ENCODE measurements at regions not wholly inside any gene's neighbourhood (a gene's known extent, or its start where the extent isn't known, plus 50 kb on each side); places are given as distances from the start of the nearest gene placed in this dataset.
"Not testable (repeated sequence)": the region's sequence is repeated elsewhere in the genome, so short reads cannot be mapped to it uniquely, and the experiment has no call there.

- peaks cover 31% of the 10 kb centered on the region for H3K4me1 ChIP-seq (ENCODE audit: insufficient read depth, low read length)
- no peaks in the 10 kb centered on the region for H3K36me3 ChIP-seq (ENCODE audit: insufficient read depth, low read length)
- no peak overlapping the region for H3K27ac ChIP-seq (ENCODE audit: low read depth, low read length)
- H3K27me3 ChIP-seq (ENCODE audit: insufficient read depth, low read length), result no peaks in the 10 kb centered on the region
- no peak overlapping the region for H3K9ac ChIP-seq (ENCODE audit: low read depth, low read length)
- no peaks in the 10 kb centered on the region for H3K9me3 ChIP-seq (ENCODE audit: insufficient read depth, low read depth, low read length)
- 94% methylated on average over 6 of the region's 6 CpGs for WGBS
- no peak overlapping the region for H3K4me3 ChIP-seq (ENCODE audit: low read length)
These were observed 171.6 kb upstream of the C1orf174 start for GRCh38 chr1:4071653-4072052.

GRCh38 chr1:4072481-4073153 lies 172.5 kb upstream of the C1orf174 start:
- no peak overlapping the region for H3K4me3 ChIP-seq (ENCODE audit: low read length)
- H3K9me3 ChIP-seq (ENCODE audit: insufficient read depth, low read depth, low read length), result no peaks in the 10 kb centered on the region
- H3K9ac ChIP-seq (ENCODE audit: low read depth, low read length), result no peak overlapping the region
- no peaks in the 10 kb centered on the region for H3K27me3 ChIP-seq (ENCODE audit: insufficient read depth, low read length)
- peaks cover 31% of the 10 kb centered on the region for H3K4me1 ChIP-seq (ENCODE audit: insufficient read depth, low read length)
- no peaks in the 10 kb centered on the region for H3K36me3 ChIP-seq (ENCODE audit: insufficient read depth, low read length)
- 82% methylated on average over 14 of the region's 14 CpGs for WGBS
- H3K27ac ChIP-seq (ENCODE audit: low read depth, low read length), result no peak overlapping the region

DNA sequence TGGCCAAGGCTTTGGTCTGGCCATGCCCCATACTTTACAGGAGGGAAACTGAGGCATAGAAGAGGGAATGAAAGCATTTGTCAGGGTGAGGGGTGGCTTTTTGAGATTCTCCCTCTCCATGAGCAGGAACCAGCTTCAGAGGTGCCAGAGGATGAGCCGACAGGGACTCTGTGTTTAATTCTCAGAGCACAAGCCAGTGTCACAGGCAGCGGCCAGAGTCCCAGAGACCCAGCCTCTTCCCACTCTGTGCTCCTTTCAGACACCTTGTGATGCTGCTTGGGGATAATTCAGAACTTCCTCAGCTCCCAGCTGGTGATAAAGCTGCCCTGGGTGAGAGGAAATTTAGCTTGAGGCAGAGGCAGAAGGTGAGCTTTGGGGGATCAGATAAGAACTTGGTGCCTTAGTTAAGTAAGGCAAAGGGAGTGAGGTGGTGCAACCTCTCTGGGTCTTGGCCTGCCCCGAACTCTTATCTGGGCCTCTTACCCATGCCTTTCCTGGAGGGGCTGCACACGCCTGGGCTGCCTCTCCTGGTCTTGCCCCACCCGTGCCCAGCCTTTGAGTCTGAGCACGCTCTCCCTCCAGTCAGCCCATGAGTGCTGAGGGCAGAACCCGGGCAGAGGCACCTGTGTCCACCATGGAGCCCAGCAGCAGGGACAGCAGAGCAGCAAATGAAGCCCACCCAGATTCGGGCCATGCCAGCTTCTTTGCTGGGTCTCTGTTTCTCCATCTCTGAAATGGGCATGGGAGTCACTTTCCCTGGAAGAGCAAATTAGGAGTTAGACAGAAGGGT lies 175.6 kb upstream of the C1orf174 start:
- H3K4me3 ChIP-seq (ENCODE audit: low read length), result no peak overlapping the region
- H3K27me3 ChIP-seq (ENCODE audit: insufficient read depth, low read length), result no peaks in the 10 kb centered on the region
- H3K36me3 ChIP-seq (ENCODE audit: insufficient read depth, low read length), result no peaks in the 10 kb centered on the region
- H3K9ac ChIP-seq (ENCODE audit: low read depth, low read length), result no peak overlapping the region
- H3K4me1 ChIP-seq (ENCODE audit: insufficient read depth, low read length), result peaks cover 13% of the 10 kb centered on the region
- no peak overlapping the region for H3K27ac ChIP-seq (ENCODE audit: low read depth, low read length)
- H3K9me3 ChIP-seq (ENCODE audit: insufficient read depth, low read depth, low read length), result no peaks in the 10 kb centered on the region
- WGBS, result 85% methylated on average over 8 of the region's 8 CpGs

DNA sequence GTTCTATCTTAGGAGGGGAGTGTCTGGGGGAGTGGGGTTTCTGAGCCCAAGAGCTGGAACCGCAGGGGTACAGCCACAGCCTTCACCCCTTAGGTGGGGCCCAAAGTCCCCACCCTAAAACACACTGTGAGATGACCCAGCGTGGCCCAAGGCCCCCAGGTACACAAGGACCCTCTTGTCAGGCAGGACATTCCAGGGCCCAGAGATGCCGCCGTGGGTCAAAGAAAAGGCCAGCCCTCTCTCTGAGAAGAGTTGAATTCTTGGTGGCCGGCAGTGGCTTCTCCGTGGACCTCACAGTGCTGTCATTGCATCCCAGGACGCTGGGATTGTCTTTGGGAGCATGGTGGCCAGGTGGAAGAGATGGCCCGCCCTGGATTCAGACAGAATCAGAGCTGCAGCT lies 176.3 kb upstream of the C1orf174 start:
- no peak overlapping the region for H3K27ac ChIP-seq (ENCODE audit: low read depth, low read length)
- no peaks in the 10 kb centered on the region for H3K9me3 ChIP-seq (ENCODE audit: insufficient read depth, low read depth, low read length)
- H3K4me1 ChIP-seq (ENCODE audit: insufficient read depth, low read length), result peaks cover 7% of the 10 kb centered on the region; the same call in 1 of the 2 replicates
- no peaks in the 10 kb centered on the region for H3K27me3 ChIP-seq (ENCODE audit: insufficient read depth, low read length)
- H3K9ac ChIP-seq (ENCODE audit: low read depth, low read length), result no peak overlapping the region
- no peak overlapping the region for H3K4me3 ChIP-seq (ENCODE audit: low read length)
- no peaks in the 10 kb centered on the region for H3K36me3 ChIP-seq (ENCODE audit: insufficient read depth, low read length)
- WGBS, result 88% methylated on average over 8 of the region's 8 CpGs

GRCh38 chr1:4078091-4078962 lies 178.3 kb upstream of the C1orf174 start:
- not testable (repeated sequence) for H3K27me3 ChIP-seq (ENCODE audit: insufficient read depth, low read length)

GRCh38 chr1:4079815-4080214 lies 179.7 kb upstream of the C1orf174 start:
- Histone ChIP-seq H3K36me3 (ENCODE audit: insufficient read depth, low read length) (no peaks in the 10 kb centered on the region), H3K4me3 (ENCODE audit: low read length) (no peak overlapping the region), H3K27me3 (ENCODE audit: insufficient read depth, low read length) (no peaks in the 10 kb centered on the region), H3K9ac (ENCODE audit: low read depth, low read length) (no peak overlapping the region), H3K27ac (ENCODE audit: low read depth, low read length) (no peak overlapping the region), H3K9me3 (ENCODE audit: insufficient read depth, low read depth, low read length) (no peaks in the 10 kb centered on the region), H3K4me1 (ENCODE audit: insufficient read depth, low read length) (no peaks in the 10 kb centered on the region)
- 82% methylated on average over 5 of the region's 5 CpGs for WGBS

More at GRCh38 chr1:4078091-4078962, 178.3 kb upstream of the C1orf174 start:
- not testable (repeated sequence) for H3K36me3 ChIP-seq (ENCODE audit: insufficient read depth, low read length); H3K9ac ChIP-seq (ENCODE audit: low read depth, low read length); H3K9me3 ChIP-seq (ENCODE audit: insufficient read depth, low read depth, low read length); H3K27ac ChIP-seq (ENCODE audit: low read depth, low read length); H3K4me1 ChIP-seq (ENCODE audit: insufficient read depth, low read length); H3K4me3 ChIP-seq (ENCODE audit: low read length)
- WGBS, result 89% methylated on average over 17 of the region's 24 CpGs

DNA sequence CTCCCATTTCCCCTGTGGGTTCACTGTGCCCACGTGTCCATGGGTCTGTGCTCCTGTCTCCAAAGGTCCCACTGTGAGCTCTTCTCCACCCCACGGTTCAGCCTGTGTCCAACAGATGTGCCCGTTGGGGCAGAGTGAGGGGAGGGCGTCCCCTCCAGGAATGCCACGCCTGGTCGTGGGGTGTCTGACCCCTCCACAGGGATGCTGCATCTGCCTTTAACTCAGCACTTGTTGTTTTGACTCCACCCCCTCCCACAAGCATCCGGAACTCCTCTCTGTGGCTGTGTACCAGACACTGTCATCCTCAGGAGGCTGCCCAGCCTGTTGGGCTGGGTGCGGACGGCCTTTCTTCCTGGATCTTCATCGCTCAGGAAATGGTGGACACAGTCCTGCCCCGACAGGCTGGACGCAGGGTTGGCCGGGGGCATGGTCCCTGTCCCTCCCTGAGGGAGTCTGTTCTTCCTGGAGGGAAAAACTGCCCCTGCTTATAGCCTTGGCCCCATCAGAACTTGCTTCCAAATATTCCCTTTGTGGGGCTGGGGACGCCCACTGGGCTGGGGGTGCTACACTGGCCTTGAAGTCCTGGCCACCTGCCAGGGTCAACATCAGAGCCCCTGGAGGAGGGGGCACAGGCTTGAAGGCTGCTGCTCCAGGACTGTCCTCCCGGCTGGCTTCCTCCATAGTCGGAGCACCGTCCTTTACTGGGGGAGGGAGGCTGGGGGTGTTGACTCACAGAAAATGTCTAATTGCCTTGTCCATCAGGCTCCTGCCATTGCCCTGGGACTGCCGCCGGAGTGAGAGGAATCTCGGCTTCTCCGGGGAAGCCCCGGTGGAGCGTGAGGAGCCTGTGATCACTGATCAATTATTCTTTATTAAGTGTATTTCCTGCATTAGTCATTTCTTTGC lies 182.0 kb upstream of the C1orf174 start:
- H3K27me3 ChIP-seq (ENCODE audit: insufficient read depth, low read length), result no peaks in the 10 kb centered on the region
- no peaks in the 10 kb centered on the region for H3K9me3 ChIP-seq (ENCODE audit: insufficient read depth, low read depth, low read length)
- H3K27ac ChIP-seq (ENCODE audit: low read depth, low read length), result no peak overlapping the region
- no peaks in the 10 kb centered on the region for H3K36me3 ChIP-seq (ENCODE audit: insufficient read depth, low read length)
- no peak overlapping the region for H3K9ac ChIP-seq (ENCODE audit: low read depth, low read length)
- no peak overlapping the region for H3K4me3 ChIP-seq (ENCODE audit: low read length)
- H3K4me1 ChIP-seq (ENCODE audit: insufficient read depth, low read length), result no peaks in the 10 kb centered on the region
- WGBS, result 90% methylated on average over 23 of the region's 23 CpGs

- H3K27me3 ChIP-seq (ENCODE audit: insufficient read depth, low read length), result no peaks in the 10 kb centered on the region
These were observed 183.4 kb upstream of the C1orf174 start for GRCh38 chr1:4083231-4084047.

GRCh38 chr1:4084048-4084431 lies 184.0 kb upstream of the C1orf174 start:
- Histone ChIP-seq H3K9ac (ENCODE audit: low read depth, low read length) (no peak overlapping the region), H3K27me3 (ENCODE audit: insufficient read depth, low read length) (no peaks in the 10 kb centered on the region), H3K4me3 (ENCODE audit: low read length) (no peak overlapping the region), H3K9me3 (ENCODE audit: insufficient read depth, low read depth, low read length) (no peaks in the 10 kb centered on the region), H3K27ac (ENCODE audit: low read depth, low read length) (no peak overlapping the region), H3K4me1 (ENCODE audit: insufficient read depth, low read length) (no peaks in the 10 kb centered on the region), H3K36me3 (ENCODE audit: insufficient read depth, low read length) (no peaks in the 10 kb centered on the region)
- WGBS, result 96% methylated on average over 6 of the region's 6 CpGs

More at GRCh38 chr1:4083231-4084047, 183.4 kb upstream of the C1orf174 start:
- H3K4me3 ChIP-seq (ENCODE audit: low read length), result no peak overlapping the region
- 93% methylated on average over 18 of the region's 18 CpGs for WGBS
- H3K36me3 ChIP-seq (ENCODE audit: insufficient read depth, low read length), result no peaks in the 10 kb centered on the region
- H3K27ac ChIP-seq (ENCODE audit: low read depth, low read length), result no peak overlapping the region
- H3K4me1 ChIP-seq (ENCODE audit: insufficient read depth, low read length), result no peaks in the 10 kb centered on the region
- H3K9me3 ChIP-seq (ENCODE audit: insufficient read depth, low read depth, low read length), result no peaks in the 10 kb centered on the region
- H3K9ac ChIP-seq (ENCODE audit: low read depth, low read length), result no peak overlapping the region

DNA sequence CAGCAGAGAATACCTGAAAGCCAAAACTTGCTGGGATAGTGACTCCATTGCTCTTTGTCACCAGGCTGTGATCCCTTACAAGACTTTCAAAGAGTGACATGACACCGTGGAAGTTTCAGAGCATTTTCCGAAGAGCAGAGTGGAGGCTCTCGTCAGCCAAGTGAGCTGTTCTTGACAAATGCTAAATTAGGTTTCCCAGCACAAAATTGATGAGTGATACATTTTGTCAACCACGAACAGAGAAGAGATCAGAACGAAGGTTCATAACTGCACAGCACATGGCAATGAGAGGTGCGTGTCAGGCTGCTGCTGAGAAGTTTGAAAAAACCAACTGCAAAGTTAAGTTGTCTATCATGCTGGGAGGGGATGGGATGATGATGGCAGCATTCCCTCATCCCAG lies 184.4 kb upstream of the C1orf174 start:
- 97% methylated on average over 6 of the region's 6 CpGs for WGBS

More for the DNA sequence above, 184.4 kb upstream of the C1orf174 start:
- H3K36me3 ChIP-seq (ENCODE audit: insufficient read depth, low read length), result no peaks in the 10 kb centered on the region
- H3K27me3 ChIP-seq (ENCODE audit: insufficient read depth, low read length), result no peaks in the 10 kb centered on the region
- H3K9me3 ChIP-seq (ENCODE audit: insufficient read depth, low read depth, low read length), result no peaks in the 10 kb centered on the region
- H3K27ac ChIP-seq (ENCODE audit: low read depth, low read length), result no peak overlapping the region
- no peak overlapping the region for H3K4me3 ChIP-seq (ENCODE audit: low read length)
- no peak overlapping the region for H3K9ac ChIP-seq (ENCODE audit: low read depth, low read length)
- H3K4me1 ChIP-seq (ENCODE audit: insufficient read depth, low read length), result no peaks in the 10 kb centered on the region
